ENCODE measurements at regions not wholly inside any gene's neighbourhood (a gene's known extent, or its start where the extent isn't known, plus 50 kb on each side); places are given as distances from the start of the nearest gene placed in this dataset.

- TF ChIP-seq CTCF (IDR thresholded peaks at IDR 0.05) (no peak), POLR2A (IDR thresholded peaks at IDR 0.05) (no peak)
Measured at GRCh38 chr3:127339928-127340861, 52.3 kb upstream of the PRR20G start.
